Activated CD8-positive, alpha-beta memory T cell treated with anti-CD3 and anti-CD28 coated beads, Interleukin-2, amount 10 ng/mL, durations not matched to agents 7 days and 5 days (primary cell): ENCODE measurements at regions not wholly inside any gene's neighbourhood (a gene's known extent, or its start where the extent isn't known, plus 50 kb on each side); places are given as distances from the start of the nearest gene placed in this dataset. TPM values are rescaled to one million over a fixed set of nuclear protein-coding genes. Genes with fewer than 3 reads are reported as not detected.

Source experiments
- ATAC-seq: fragments of 150-1000 bp; cut with Tn5 transposase; one replicate; pipeline ENCODE4 v1.10.0; 2021; ENCODE audit warnings: moderate library complexity
- CTCF ChIA-PET: fragments of 350-600 bp; sonication (Branson Sonifier 250); formaldehyde crosslinking; loops from one replicate; lab custom pipeline; 2021; ENCODE audit warnings: antibody characterized with exemption; lab: Charles Lee
- DNase-seq: peaks from one replicate; pipeline ENCODE4 v3.0.0-alpha.2; 2020
- H3K27ac Mint-ChIP-seq: one replicate; pipeline ENCODE4 v1.8.0; 2021; ENCODE audit warnings: mild to moderate bottlenecking, mixed read lengths
- H3K27me3 Mint-ChIP-seq: one replicate; pipeline ENCODE4 v1.8.0; 2021; ENCODE audit warnings: mixed read lengths
- H3K36me3 Mint-ChIP-seq: one replicate; pipeline ENCODE4 v1.8.0; 2021; ENCODE audit warnings: mild to moderate bottlenecking, mixed read lengths
- H3K4me1 Mint-ChIP-seq: one replicate; pipeline ENCODE4 v1.8.0; 2021; ENCODE audit warnings: mixed read lengths
- H3K4me3 Mint-ChIP-seq: one replicate; pipeline ENCODE4 v1.8.0; 2021; ENCODE audit warnings: mild to moderate bottlenecking, moderate library complexity, mixed read lengths
- H3K9me3 Mint-ChIP-seq: one replicate; pipeline ENCODE4 v1.8.0; 2022; ENCODE audit warnings: low read depth, mixed read lengths
- microRNA-seq: library from miRNA; unstranded; fragments of <30 nt; microRNA quantifications from one replicate; pipeline ENCODE4 v1.2.0, GENCODE V29; 2022

- no peaks in the 10 kb centered on the region for H3K9me3 Mint-ChIP-seq
- ATAC-seq (peak; percentile 63), DNase-seq (no peak)
- CTCF ChIA-PET = interaction anchor here (0.8 kb wide), 1 partner anchor 17 kb away, joined by 3 read pairs; no protein-coding TSS in a partner anchor
- peaks cover 9% of the 10 kb centered on the region for H3K4me1 Mint-ChIP-seq
- peaks cover 53% of the 10 kb centered on the region for H3K27me3 Mint-ChIP-seq
- H3K4me3 Mint-ChIP-seq = no peak overlapping the region
- H3K36me3 Mint-ChIP-seq = no peaks in the 10 kb centered on the region
- H3K27ac Mint-ChIP-seq = no peak overlapping the region
These were observed 56.6 kb upstream of the POU3F2 start for GRCh38 chr6:98777762-98778161.

- Mint-ChIP-seq H3K27ac (no peak overlapping the region), H3K36me3 (no peaks in the 10 kb centered on the region), H3K9me3 (no peaks in the 10 kb centered on the region), H3K27me3 (peaks cover 51% of the 10 kb centered on the region), H3K4me1 (peaks cover 9% of the 10 kb centered on the region), H3K4me3 (no peak overlapping the region)
- CTCF ChIA-PET = no interaction called here
- DNase-seq (no peak), ATAC-seq (no peak)
These were observed 54.8 kb upstream of the POU3F2 start for GRCh38 chr6:98779618-98780017.

- Mint-ChIP-seq H3K27me3 (peaks cover 46% of the 10 kb centered on the region), H3K9me3 (no peaks in the 10 kb centered on the region), H3K4me1 (peaks cover 5% of the 10 kb centered on the region), H3K27ac (no peak overlapping the region), H3K4me3 (no peak overlapping the region), H3K36me3 (no peaks in the 10 kb centered on the region)
- CTCF ChIA-PET = no interaction called here
- DNase-seq (no peak), ATAC-seq (no peak)
These were observed 51.6 kb upstream of the POU3F2 start for GRCh38 chr6:98782772-98783171.

- CTCF ChIA-PET = no interaction called here
- no peaks in the 10 kb centered on the region for H3K9me3 Mint-ChIP-seq
- H3K4me1 Mint-ChIP-seq = no peaks in the 10 kb centered on the region
- no peak for DNase-seq
- H3K36me3 Mint-ChIP-seq = no peaks in the 10 kb centered on the region
- peaks cover 46% of the 10 kb centered on the region for H3K27me3 Mint-ChIP-seq
- no peak overlapping the region for H3K4me3 Mint-ChIP-seq
- H3K27ac Mint-ChIP-seq = no peak overlapping the region
- ATAC-seq = no peak
These were observed 50.8 kb upstream of the POU3F2 start for GRCh38 chr6:98783578-98783977.

Small RNA genes lying in the stretch of these regions (microRNA-seq; reads per million reads assigned to microRNA genes)
- not detected for gene MIR2113
